ENCODE measurements at regions not wholly inside any gene's neighbourhood (a gene's known extent, or its start where the extent isn't known, plus 50 kb on each side); places are given as distances from the start of the nearest gene placed in this dataset.

DNA sequence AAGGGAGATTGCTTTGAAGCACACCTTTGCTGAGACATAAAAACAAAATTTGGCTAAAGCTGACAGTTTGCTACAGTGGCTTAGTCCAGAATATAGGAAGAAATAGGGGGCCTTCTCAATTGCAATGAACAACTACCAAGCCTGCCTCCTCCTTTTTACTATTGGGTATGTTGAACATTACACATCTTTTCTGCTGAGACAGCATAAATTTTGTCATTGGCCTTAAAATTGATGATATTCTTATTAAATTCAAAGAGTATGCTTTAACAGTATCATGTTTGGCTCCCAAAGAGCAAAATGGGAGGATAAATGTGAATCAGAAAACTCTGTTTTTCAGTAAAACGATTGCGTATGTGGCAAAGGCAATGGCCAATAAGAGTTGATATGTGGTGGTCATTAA, 721.9 kb upstream of the IGFBP7 start:
- TF ChIP-seq, protein P1, sequence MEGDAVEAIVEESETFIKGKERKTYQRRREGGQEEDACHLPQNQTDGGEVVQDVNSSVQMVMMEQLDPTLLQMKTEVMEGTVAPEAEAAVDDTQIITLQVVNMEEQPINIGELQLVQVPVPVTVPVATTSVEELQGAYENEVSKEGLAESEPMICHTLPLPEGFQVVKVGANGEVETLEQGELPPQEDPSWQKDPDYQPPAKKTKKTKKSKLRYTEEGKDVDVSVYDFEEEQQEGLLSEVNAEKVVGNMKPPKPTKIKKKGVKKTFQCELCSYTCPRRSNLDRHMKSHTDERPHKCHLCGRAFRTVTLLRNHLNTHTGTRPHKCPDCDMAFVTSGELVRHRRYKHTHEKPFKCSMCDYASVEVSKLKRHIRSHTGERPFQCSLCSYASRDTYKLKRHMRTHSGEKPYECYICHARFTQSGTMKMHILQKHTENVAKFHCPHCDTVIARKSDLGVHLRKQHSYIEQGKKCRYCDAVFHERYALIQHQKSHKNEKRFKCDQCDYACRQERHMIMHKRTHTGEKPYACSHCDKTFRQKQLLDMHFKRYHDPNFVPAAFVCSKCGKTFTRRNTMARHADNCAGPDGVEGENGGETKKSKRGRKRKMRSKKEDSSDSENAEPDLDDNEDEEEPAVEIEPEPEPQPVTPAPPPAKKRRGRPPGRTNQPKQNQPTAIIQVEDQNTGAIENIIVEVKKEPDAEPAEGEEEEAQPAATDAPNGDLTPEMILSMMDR (IDR thresholded peaks at IDR 0.05): no peak
- TF ChIP-seq POLR2A (IDR thresholded peaks at IDR 0.05): no peak

Measured in heart left ventricle (tissue), 13 donors.